GM11168 (cell line): ENCODE measurements at regions not wholly inside any gene's neighbourhood (a gene's known extent, or its start where the extent isn't known, plus 50 kb on each side); places are given as distances from the start of the nearest gene placed in this dataset.

Source experiments
- in situ Hi-C: fragments of 300-500 bp; cut with MboI; formaldehyde crosslinking; loops from one replicate; pipeline ENCODE4 v1.12.0; 2022; ENCODE audit warnings: low sequenced_read_pairs; ENCODE audit not compliant: unreplicated experiment

DNA sequence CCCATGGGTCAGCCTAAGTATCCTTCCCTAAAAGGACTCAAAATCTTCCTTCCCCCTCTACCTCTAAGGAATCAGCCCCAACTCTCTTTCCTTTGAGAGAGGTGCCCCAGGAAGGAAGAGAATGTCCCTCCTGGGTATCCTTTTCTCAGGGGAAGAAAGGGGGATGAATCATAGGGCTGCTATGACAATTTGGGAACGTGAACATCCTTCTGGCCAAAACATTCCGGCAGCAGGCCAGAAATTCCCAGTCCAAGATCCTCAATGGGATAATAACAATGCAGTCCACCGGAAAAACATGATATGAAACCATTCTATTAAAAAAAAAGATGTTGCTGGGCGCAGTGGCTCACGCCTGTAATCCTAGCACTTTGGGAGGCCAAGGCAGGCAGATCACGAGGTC, 50.8 kb upstream of the CACNA2D3 start:
- in situ Hi-C loops: no loop called here

DNA sequence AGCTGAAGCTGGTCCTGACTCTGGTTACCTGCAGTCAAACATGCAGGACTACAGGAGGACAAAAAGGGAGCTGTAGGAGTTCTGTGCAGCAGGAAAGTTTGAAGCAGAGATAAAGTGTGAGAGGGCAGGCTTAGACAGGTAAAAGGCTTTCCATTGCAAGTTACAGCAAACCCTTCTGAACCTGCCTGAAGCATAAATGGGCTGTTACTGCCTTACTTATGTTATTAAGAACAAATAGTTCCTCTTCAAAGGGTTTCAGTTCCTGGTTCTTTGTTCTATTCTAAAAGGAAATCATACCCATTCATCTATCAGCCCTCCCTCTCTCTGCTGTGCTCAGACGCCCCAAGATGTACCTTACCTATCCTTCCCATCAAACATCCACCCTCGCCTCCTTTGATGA, 52.4 kb upstream of the CACNA2D3 start:
- in situ Hi-C loops: no loop called here

DNA sequence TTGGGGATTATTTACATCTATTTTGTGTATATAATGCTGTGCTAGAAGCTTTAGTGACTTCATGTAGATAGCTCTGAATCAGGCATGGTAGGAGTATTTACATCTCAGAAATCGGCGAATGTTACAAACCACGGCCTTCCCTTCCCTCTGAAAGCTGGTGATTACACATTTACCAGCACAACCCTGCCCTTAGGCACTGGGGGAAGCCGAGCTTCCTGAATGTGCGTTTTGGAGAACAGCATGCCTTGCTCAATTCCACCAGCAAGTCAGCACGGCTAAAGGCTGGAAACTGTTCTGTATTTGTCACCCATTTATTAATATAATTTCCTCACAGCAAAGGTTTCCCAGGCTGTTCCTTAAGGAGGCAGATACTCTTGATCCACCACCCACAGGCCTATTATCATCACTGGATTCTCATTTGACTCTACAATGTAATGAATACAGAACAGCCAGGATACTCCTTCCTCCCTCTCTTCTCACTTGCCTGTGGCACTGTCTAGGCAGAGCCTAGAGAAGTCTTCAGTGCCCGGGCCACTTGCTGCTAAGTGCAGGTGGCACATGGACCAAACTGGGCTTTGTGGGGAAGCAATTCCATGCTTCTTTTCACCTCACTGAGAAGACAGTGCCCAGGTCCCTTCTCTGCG, 55.2 kb upstream of the CACNA2D3 start:
- in situ Hi-C loops: no loop called here

DNA sequence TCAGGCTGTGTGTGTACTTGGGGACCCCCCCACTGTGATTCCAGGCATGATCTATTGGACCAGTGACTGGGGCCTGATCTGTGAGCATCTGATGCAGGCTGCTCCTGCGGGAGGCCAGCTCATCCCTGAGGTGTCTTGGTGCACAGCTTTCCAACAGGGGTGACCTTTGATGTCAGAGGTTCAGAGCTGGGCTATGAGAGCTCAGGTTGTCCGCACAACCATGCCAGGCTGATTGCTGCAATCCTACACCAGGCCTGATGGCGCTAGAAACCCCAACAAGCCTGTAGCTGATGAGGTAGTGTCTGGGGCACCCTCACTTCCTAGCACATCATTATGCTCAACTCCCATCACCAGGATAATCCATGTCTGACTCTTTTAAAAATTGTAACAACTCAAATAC, 56.1 kb upstream of the CACNA2D3 start:
- in situ Hi-C loops: no loop called here

DNA sequence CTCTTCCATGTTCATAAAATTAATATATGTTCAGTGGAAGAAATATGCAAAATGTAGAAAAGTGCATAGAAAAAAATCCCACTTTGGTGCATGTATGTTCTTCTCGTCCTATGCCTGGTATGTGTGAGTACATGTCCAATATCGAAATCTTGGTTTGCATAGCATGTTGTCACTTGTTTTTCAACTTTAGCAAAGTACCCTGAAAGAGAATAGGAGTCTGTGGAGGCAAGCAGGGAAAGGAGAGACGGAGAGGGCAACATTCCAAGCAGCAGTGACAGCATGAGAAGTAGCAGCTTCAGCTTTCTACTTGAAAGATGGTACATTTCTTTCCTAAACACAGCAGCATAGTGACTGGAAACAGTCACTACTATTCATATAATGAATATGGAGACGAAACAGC, 56.8 kb upstream of the CACNA2D3 start:
- in situ Hi-C loops: no loop called here

DNA sequence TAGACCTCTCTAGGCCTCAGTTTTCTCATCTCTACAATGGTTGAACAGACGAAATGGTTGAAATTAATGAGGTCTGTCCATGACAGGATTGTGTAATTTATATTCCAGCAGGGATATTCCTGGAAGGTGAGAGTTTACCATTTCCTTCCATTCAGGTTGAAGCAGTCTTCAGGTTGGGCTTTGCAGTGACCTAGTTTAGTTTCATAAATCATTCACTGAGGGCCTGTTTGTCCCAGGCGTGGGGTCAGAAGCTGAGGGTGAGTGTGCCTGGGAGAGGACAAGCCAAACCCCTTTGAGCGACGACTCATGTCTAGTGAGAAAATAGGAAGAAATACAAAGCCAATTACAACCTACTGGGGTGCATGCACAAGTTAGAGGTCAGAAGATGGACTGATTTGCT, 57.2 kb upstream of the CACNA2D3 start:
- in situ Hi-C loops: no loop called here

DNA sequence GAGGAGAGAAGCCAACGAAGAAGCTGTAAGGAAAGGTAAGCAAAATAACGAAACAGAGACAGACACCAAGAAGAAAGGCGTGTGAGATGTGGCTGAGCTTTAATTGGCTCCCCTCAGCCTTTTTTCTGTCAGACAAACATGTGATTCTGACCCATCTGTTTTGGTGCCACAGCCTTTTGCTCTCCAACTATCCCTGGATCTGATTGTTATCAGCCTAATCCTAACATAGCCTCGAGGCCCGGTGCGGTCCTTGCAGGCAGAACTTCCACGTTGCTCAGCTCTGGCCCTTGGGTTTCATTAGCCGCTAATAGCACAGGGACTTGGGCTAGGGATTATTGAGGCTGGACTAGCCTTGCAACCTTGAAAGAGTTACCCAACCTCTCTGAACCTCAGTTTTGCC, 57.9 kb upstream of the CACNA2D3 start:
- in situ Hi-C loops: no loop called here

DNA sequence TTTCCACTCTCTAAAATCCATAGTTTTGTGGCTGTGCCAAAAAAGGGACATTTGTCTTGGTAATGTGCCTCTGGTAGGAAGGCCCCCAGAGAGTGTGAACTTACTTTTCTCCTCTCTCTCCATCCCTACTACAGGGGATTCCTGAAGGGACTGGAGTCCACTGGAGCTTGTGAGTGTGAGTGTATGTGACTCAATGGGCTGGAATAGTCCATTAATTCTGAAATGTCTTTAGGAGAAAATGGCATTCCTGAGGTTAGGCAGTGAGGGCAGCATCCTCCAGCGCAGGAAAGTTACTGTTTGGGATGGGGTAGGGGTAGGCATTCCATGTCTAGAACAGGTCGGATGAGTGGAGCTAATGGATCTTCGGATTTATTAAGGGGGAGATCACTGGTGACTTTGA, 59.8 kb upstream of the CACNA2D3 start:
- in situ Hi-C loops: no loop called here

DNA sequence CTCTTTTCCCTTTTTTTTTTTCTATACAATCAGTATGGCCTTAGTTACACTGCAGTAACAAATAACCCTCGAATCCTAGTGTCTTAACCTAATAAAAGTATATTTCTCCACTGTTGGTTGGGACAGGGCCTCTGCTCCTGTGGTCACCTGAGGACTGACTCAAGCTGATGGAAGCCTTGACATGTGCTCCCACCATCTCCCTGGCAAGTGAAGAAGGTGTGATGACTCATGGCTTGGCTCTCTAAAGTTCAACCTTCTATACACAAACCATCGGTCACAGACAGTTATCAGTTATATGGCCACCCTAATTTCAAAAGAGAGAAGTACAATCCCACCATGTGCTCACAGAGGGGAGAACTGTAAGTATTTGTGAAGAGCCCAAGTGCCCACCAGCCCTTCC, 65.8 kb upstream of the CACNA2D3 start:
- in situ Hi-C loops: no loop called here

DNA sequence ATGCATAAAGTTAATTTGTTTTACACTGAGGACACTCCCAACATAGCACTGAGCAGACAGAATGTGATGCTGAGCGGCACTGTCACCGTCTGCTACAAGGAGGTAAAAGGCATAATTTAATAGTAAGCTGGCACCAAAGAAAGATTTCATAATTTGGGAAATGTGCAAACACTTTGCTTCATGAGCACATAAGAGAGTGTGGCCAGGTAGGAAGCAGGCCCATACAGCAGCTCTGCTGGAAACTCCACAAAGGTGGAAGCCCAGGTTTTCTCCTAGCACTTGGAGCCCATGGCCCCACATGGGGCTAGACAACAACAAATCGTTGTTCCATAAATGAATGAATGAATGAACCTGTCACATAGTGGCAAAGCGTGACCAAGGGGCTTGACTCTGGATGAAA, 68.5 kb upstream of the CACNA2D3 start:
- in situ Hi-C loops: no loop called here

DNA sequence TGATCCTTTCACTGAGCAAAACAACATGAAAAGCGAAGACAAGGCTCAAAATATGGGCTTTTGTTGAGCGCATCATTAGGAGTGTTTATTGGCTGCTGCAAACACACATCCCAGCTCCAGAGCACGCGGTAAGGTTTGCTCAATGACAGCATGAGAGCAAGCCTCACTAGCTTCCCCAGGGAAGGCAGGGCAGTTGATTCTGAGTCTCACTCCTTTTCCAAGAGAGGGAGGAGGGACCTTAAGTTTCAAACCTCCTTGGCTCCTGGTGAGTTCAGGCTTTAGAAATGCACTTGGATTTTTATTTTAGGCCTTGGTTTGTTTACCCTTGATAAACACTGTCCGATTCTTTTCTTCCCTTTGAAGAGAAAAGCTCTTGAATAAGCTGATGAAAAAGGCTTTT, 69.1 kb upstream of the CACNA2D3 start:
- in situ Hi-C loops: no loop called here

DNA sequence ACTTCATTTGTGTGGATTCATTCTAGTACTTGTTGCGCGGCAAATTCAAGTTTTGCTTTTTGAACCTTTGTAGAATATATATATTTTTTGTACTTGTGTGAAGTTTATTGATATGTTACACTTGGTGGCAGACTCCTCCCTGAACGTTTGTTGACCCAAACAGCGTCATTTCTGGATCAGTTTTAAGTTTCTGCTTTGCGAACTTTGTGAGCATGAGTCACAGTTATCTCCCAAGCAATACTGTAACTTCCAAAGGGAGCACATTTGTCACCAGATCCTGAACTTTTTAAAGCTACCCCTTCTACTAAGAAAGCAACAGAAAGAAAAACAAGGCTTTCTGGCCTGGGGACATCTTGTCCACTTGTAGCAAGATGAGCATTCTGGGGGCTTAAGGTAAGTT, 74.8 kb upstream of the CACNA2D3 start:
- in situ Hi-C loops: no loop called here

DNA sequence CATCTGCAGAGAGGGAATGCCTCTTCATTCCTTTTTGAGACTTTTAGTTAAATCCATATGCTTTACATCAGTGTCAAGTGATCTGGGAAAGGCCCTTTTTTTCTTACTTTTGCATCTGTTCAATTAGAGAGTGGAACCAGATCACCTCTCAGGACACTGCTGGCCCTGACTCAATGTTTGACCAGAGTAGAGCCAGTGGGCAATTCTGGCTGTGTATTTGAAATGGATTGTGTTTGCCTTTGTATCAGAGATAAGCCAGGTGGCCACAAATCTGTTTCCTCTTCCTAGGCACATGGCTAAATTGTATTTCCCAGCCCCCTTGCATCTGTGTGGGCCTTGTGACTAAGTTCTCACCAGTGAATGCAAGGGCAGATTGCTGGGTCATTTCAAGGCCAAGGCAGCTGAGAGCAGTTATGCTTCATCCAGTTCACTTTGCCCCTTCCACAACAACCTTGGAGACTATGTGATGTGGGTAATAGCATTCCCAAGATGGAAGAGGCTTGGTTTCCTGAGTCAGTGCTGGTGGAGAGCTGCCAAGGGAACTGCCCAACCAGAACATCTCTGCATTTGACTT, 75.6 kb upstream of the CACNA2D3 start:
- in situ Hi-C loops: no loop called here

DNA sequence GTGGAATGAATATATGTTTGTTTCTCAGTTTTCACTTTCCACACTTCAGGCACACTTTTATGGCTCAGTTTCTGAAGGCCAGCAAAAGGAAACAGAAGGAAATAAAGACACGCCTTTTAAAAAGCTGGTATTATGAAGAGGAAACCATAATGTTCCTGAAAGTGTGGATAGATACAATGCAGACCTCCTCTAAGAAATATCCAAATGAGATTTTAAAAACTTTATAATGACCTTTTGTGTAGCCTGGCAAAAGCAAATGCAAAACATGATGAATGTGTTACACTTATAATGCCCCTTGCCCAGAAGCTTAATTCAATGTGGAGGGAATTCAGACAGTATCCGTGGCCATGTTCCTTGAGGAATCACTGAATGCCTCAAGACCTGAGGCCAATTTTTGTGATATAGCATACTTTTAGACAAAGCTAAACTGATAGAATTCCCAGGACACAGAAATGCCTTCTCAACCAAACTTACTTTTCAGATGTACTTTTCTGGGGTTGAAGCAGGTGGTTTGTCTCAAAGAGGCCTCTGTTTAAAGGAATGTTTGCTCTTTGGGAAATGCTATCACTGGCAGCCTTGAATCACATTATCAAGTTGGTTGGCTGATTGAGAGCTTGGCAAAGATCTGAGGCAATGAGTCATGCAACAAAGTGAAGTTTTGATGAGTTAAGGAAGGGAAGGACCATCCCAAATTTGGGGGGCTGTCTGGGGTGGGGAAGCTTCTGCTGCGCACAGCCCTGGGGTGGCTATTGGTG, 77.1 kb upstream of the CACNA2D3 start:
- in situ Hi-C loops: no loop called here

DNA sequence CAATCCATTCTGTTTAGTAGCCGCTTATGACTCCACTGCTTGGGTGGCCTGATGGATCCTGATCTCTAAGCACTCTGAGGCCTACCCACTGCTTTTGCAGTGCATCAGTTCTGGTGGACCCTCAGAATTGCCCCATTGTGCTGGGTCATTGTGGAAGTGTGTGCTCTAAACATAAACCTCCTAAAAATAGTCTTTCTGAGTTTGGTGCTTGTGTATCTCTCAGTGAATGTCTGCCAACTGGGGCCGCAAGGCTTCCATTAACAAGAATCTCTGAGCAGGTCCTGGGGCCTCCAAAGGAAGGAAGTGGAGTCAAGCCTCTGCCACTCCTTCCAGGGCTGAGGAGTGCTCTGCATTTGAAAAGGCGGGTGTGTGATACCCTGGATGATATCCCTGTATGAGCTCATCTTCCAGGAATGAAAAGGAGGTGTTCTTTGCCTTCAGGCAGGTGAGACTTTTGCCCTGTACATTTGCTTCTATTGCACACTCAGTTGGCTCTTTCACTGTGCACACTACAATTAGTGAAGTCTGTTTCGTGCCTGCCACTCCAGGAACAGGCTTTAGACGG, 80.0 kb upstream of the CACNA2D3 start:
- in situ Hi-C loops: no loop called here

DNA sequence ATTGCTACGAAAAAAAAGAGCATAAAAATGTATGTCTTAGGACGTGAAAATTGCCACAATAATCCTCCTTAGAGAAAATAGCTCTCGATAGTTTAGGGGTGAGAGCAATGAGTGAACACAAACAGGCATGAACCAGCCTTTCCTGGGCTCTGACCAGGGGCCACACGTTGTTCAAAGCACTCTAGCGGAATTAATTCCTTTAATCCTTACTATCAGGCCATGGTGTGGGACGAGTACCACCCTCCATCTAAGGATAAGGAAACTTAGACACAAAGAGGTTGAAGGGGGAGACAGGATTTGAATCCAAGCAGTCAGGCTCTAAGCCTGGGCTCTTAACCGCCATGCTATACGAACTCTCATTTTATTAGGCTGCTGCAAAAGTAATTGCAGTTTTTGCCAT, 81.9 kb upstream of the CACNA2D3 start:
- in situ Hi-C loops: no loop called here

DNA sequence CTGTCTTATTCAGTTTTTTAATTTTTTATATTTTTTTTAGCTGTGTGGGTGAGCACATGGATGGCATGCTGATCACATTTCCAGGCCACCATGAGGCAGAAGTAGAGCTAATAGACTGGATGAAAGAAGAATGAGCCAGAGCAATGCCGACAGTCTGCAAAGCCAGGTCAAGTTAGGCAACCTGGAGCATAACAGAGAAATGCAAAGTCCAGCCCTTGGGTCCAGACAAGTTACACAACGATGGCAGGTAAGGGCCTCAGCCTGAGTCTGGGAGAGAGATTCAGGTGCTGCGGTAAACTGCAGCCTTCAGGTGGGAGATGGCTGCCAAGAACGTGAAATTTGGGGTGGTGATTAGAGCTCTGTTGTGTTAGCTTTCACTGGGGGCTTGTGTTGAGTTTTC, 84.0 kb upstream of the CACNA2D3 start:
- in situ Hi-C loops: no loop called here

DNA sequence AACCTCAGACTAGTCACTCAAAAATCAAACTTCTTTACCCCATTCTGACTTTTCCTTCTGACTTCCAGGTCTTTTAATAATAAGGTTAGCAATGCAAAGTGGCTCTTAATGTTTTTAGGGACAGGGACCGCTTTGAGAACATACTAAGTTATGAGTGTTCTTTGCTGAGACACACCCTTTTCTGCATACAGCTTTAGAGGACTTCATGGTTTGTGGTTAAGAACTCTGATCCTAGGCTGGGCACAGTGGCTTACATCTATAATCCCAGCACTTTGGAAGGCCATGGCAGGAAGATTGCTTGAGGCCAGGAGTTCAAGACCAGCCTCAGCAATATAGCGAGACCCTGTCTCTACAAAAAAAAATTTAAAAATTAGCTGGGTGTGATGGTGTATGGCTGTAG, 85.8 kb upstream of the CACNA2D3 start:
- in situ Hi-C loops: no loop called here

DNA sequence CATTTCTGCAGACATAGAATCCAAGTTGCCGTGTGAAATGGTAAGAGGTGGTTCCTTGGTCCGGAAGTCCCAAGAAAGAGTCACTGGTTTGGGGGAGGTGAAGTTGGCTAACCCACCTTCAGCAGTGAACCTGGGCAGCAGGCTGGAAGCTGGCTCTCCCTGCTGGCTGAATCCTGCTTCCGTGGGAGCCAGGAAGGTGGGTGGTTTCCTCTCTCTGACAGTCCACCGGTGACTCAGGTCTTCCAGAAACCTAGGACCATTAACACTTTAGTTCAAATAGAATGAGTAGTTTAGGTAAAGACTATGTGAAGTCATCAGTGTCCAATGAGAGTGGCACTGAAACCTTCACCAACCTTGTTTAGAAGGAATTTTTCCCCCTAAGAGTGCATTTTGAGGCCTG, 87.4 kb upstream of the CACNA2D3 start:
- in situ Hi-C loops: no loop called here

DNA sequence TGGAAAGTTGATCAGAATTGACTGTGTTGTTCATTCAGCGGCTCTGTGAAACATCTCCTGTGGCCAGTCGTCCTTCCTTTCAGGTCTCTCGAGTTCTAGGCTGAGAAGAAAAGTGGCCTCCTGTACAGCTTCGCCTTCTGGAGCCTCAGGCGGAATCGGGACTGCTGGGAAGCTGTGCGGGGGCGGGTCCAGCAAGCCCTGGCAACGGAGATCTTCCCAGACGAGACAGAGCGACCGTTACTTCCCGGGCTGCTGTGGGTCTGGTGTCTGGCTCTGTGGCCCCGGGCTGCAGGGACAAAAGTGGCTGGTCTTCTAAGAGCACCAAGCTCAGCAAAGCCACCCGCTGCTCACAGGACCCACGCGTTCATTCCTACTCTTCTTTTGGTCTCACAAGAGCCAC, 88.6 kb upstream of the CACNA2D3 start:
- in situ Hi-C loops: no loop called here

DNA sequence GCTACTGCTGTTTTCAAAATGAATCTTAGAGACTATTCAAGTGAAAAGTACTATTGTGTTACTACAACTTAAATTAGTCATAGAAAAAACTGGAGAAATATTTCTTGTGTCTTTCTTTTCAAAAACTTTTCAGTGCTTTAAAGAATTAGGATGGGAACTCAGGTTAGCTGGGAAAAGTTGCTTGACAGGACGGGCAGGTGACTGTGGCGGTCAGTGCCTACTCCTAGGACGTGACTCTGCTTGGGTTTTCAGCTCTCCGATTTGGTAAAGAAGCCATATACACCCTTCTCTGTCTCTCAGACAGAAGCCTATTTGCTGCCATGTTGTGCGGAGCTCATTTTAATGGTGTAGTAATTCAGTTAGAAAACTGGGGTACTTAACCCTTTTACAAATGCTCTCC, 89.8 kb upstream of the CACNA2D3 start:
- in situ Hi-C loops: no loop called here

DNA sequence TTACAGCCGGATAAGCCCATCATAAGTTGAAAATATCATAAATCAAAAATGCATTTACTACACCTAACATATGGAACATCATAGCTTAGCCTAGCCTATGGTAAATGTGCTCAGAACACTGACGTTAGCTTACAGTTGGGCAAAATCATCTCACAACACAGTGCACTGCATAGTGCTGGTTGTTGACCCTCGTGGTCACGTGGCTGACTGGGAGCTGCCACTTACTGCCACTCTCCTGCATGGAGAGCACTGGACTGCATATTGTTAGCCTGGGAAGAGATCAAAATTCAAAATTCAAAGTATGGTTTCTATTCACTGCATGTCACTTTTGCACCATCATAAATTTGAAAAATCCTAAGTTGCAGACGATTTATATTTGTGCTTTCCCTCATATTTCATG, 94.0 kb upstream of the CACNA2D3 start:
- in situ Hi-C loops: no loop called here
